IMR-90 (cell line): ENCODE measurements at regions not wholly inside any gene's neighbourhood (a gene's known extent, or its start where the extent isn't known, plus 50 kb on each side); places are given as distances from the start of the nearest gene placed in this dataset.

Source experiments
- ATAC-seq: fragments of 200-7000 bp; cut with Tn5 transposase; 2 replicates; pipeline ENCODE4 v1.9.1; 2020; ENCODE audit warnings: low read depth, mild to moderate bottlenecking, moderate library complexity
- BruUV-seq: library from RNA; stranded (reverse); fragments of 400-500 nt; replicated peaks from 2 replicates; lab custom pipeline; 2021; lab: Mats Ljungman, UMichigan
- CTCF ChIA-PET: fragments of 300-600 bp; formaldehyde crosslinking; extraction: SDS; loops from one replicate; lab custom pipeline; 2021; ENCODE audit warnings: antibody characterized with exemption; lab: Yijun Ruan, JAX
- POLR2A ChIA-PET: fragments of 300-600 bp; sonication (Branson Sonifier 250); formaldehyde crosslinking; loops from one replicate; lab custom pipeline; 2022; ENCODE audit warnings: antibody characterized with exemption; ENCODE audit not compliant: unreplicated experiment; lab: Charles Lee
- DNase-seq: peaks from one replicate; pipeline ENCODE4 v3.0.0; 2013
- H2AFZ ChIP-seq: replicated peaks from 2 replicates; pipeline ENCODE3; 2013; ENCODE audit warnings: low read length, mild to moderate bottlenecking; ENCODE audit not compliant: poor library complexity
- H2AK5ac ChIP-seq: 2 replicates; pipeline ENCODE4 v1.6.1; 2013; ENCODE audit warnings: low read depth, low read length, inconsistent platforms
- H2AK9ac ChIP-seq: replicated peaks from 2 replicates; pipeline ENCODE3; 2013; ENCODE audit warnings: mild to moderate bottlenecking, low read depth, low read length, moderate library complexity; ENCODE audit not compliant: poor library complexity
- H2BK120ac ChIP-seq: 2 replicates; pipeline ENCODE4 v1.6.1; 2013; ENCODE audit warnings: low read depth, low read length, inconsistent platforms
- H2BK15ac ChIP-seq: 3 replicates; pipeline ENCODE4 v1.6.1; 2013; ENCODE audit warnings: low read depth, low read length, inconsistent platforms
- H2BK20ac ChIP-seq: 2 replicates; pipeline ENCODE4 v1.6.1; 2013; ENCODE audit warnings: low read depth, mild to moderate bottlenecking, inconsistent platforms, low read length, moderate library complexity
- H2BK5ac ChIP-seq: 2 replicates; pipeline ENCODE4 v1.6.1; 2013; ENCODE audit warnings: mild to moderate bottlenecking, low read depth, low read length, inconsistent platforms; ENCODE audit not compliant: poor library complexity, severe bottlenecking
- H3K14ac ChIP-seq: replicated peaks from 2 replicates; pipeline ENCODE4 v1.6.1; 2013; ENCODE audit warnings: low read depth, low read length, inconsistent platforms
- H3K18ac ChIP-seq: 2 replicates; pipeline ENCODE4 v1.6.1; 2013; ENCODE audit warnings: low read depth, low read length, control low read depth
- H3K23ac ChIP-seq: 2 replicates; pipeline ENCODE4 v1.6.1; 2013; ENCODE audit warnings: low read depth, low read length, inconsistent platforms
- H3K27ac ChIP-seq: 2 replicates; pipeline ENCODE4 v1.5.1; 2013; ENCODE audit warnings: mild to moderate bottlenecking, control low read depth, low read length; ENCODE audit not compliant: insufficient read depth
- H3K27me3 ChIP-seq: 2 replicates; pipeline ENCODE4 v1.6.1; 2013; ENCODE audit warnings: low read length; ENCODE audit not compliant: control insufficient read depth, insufficient read depth
- H3K36me3 ChIP-seq: 2 replicates; pipeline ENCODE4 v1.6.1; 2013; ENCODE audit warnings: low read length, mixed read lengths; ENCODE audit not compliant: control insufficient read depth, insufficient read depth
- H3K4ac ChIP-seq: 2 replicates; pipeline ENCODE4 v1.6.1; 2013; ENCODE audit warnings: low read depth, low read length, inconsistent platforms
- H3K4me1 ChIP-seq: 2 replicates; pipeline ENCODE4 v1.6.1; 2013; ENCODE audit warnings: low read length, mixed read lengths; ENCODE audit not compliant: control insufficient read depth, insufficient read depth
- H3K4me2 ChIP-seq: 2 replicates; pipeline ENCODE4 v1.6.1; 2013; ENCODE audit warnings: low read depth, mild to moderate bottlenecking, control low read depth, low read length, moderate library complexity
- H3K4me3 ChIP-seq: 2 replicates; pipeline ENCODE4 v1.5.1; 2013; ENCODE audit warnings: low read depth, mild to moderate bottlenecking, control low read depth, low read length, moderate library complexity; ENCODE audit not compliant: insufficient read depth
- H3K56ac ChIP-seq: 2 replicates; pipeline ENCODE4 v1.6.1; 2013; ENCODE audit warnings: low read length, inconsistent platforms; ENCODE audit not compliant: insufficient read depth; ENCODE audit errors: extremely low read depth
- H3K79me1 ChIP-seq, 2 experiments: 2 replicates each; pipeline ENCODE4 v1.6.1; 2013; ENCODE audit warnings: low read length in 2 of 2, inconsistent platforms in 1 of 2, low read depth in 1 of 2
- H3K9ac ChIP-seq: 2 replicates; pipeline ENCODE4 v1.6.1; 2013; ENCODE audit warnings: low read depth, low read length, control low read depth
- H3K9me1 ChIP-seq: 2 replicates; pipeline ENCODE4 v1.6.1; 2013; ENCODE audit warnings: low read length, inconsistent platforms; ENCODE audit not compliant: insufficient read depth
- H3K9me3 ChIP-seq: 2 replicates; pipeline ENCODE4 v1.6.1; 2013; ENCODE audit warnings: low read length; ENCODE audit not compliant: control insufficient read depth, insufficient read depth
- H4K20me1 ChIP-seq: 2 replicates; pipeline ENCODE4 v1.6.1; 2013; ENCODE audit warnings: low read length, inconsistent platforms; ENCODE audit not compliant: insufficient read depth
- H4K5ac ChIP-seq: 2 replicates; pipeline ENCODE4 v1.6.1; 2013; ENCODE audit warnings: mild to moderate bottlenecking, low read depth, low read length, control low read depth
- H4K8ac ChIP-seq, 2 experiments: 2 replicates each; pipeline ENCODE4 v1.6.1; 2013; ENCODE audit warnings: low read depth in 2 of 2, low read length in 2 of 2, control low read depth in 1 of 2, inconsistent platforms in 1 of 2
- H4K91ac ChIP-seq: 2 replicates; pipeline ENCODE4 v1.6.1; 2013; ENCODE audit warnings: low read depth, low read length, inconsistent platforms; ENCODE audit not compliant: insufficient read depth
- BHLHE40 ChIP-seq: fragments of 150-350 bp; IDR thresholded peaks from 2 replicates; pipeline ENCODE4 v1.6.1; 2016; ENCODE audit warnings: mild to moderate bottlenecking, low read depth, low read length
- CEBPB ChIP-seq: IDR thresholded peaks from 2 replicates; pipeline ENCODE4 v1.6.1; 2012; ENCODE audit warnings: low read depth, low read length, improper control_type of control experiment
- CHD1 ChIP-seq: IDR thresholded peaks from 2 replicates; pipeline ENCODE4 v1.6.1; 2012; ENCODE audit warnings: low read depth, low read length, improper control_type of control experiment
- FOS ChIP-seq: fragments of 150-350 bp; IDR thresholded peaks from 2 replicates; pipeline ENCODE4 v1.6.1; 2016; ENCODE audit warnings: low read depth, low read length
- MAFK ChIP-seq: IDR thresholded peaks from 2 replicates; pipeline ENCODE4 v1.6.1; 2012; ENCODE audit warnings: low read depth, low read length, improper control_type of control experiment
- MAZ ChIP-seq: IDR thresholded peaks from 2 replicates; pipeline ENCODE4 v1.6.1; 2012; ENCODE audit warnings: low read depth, mild to moderate bottlenecking, low read length, improper control_type of control experiment, moderate library complexity, borderline replicate concordance
- MXI1 ChIP-seq: IDR thresholded peaks from 2 replicates; pipeline ENCODE4 v1.6.1; 2012; ENCODE audit warnings: low read depth, mild to moderate bottlenecking, low read length, moderate library complexity, borderline replicate concordance
- NFE2L2 ChIP-seq: fragments of 150-350 bp; IDR thresholded peaks from 2 replicates; pipeline ENCODE4 v1.6.1; 2016; ENCODE audit warnings: low read depth, mild to moderate bottlenecking, low read length
- POLR2A ChIP-seq: IDR thresholded peaks from 2 replicates; pipeline ENCODE4 v1.6.1; 2012; ENCODE audit warnings: mild to moderate bottlenecking, low read depth, low read length
- RAD21 ChIP-seq: IDR thresholded peaks from 2 replicates; pipeline ENCODE4 v1.6.1; 2012; ENCODE audit warnings: low read length, improper control_type of control experiment
- RCOR1 ChIP-seq: IDR thresholded peaks from 2 replicates; pipeline ENCODE4 v1.6.1; 2012; ENCODE audit warnings: mild to moderate bottlenecking, low read length, improper control_type of control experiment; ENCODE audit not compliant: insufficient replicate concordance
- RFX5 ChIP-seq: IDR thresholded peaks from 2 replicates; pipeline ENCODE4 v1.8.0; 2012; ENCODE audit warnings: low read depth, mild to moderate bottlenecking, low read length, moderate library complexity
- SMC3 ChIP-seq: fragments of 150-350 bp; IDR thresholded peaks from 2 replicates; pipeline ENCODE4 v1.6.1; 2016; ENCODE audit warnings: low read depth, mild to moderate bottlenecking, antibody characterized with exemption, low read length, moderate library complexity
- WGBS, 2 experiments: methylation state at CpG; one replicate each; pipeline versions ENCODE4 v1.1.5 to v1.1.7; 2013; ENCODE audit warnings: missing lambda C conversion rate in 2 of 2; ENCODE audit not compliant: insufficient read length in 1 of 2; ENCODE audit errors: extremely low coverage in 2 of 2; 5-methylcytosine and 5-hydroxymethylcytosine counted together
- dilution Hi-C: fragments of 300-500 bp; cut with HindIII; formaldehyde crosslinking; loops from one replicate; pipeline ENCODE4 v1.14.3; 2018; ENCODE audit warnings: low sequenced_read_pairs; ENCODE audit not compliant: unreplicated experiment
- in situ Hi-C: fragments of 300-500 bp; cut with MboI; formaldehyde crosslinking; loops from 3 replicates; pipeline ENCODE4 v1.14.3; 2019; ENCODE audit warnings: low sequenced_read_pairs, inconsistent platforms, mixed read lengths
- intact Hi-C: fragments of 100-400 bp; cut with micrococcal nuclease; formaldehyde crosslinking; loops from 2 replicates; pipeline ENCODE4 v1.10.0; 2022
- TF ChIP-seq, protein P1 (sequence below): fragments of 150-350 bp; IDR thresholded peaks from 2 replicates; pipeline ENCODE4 v1.6.1; 2016; ENCODE audit warnings: low read depth, mild to moderate bottlenecking, low read length, moderate library complexity, borderline replicate concordance
- TF ChIP-seq, protein P2 (sequence below): conservative IDR thresholded peaks from 2 replicates; pipeline ENCODE4 v1.5.1; 2012; ENCODE audit warnings: mild to moderate bottlenecking, low read depth, low read length, improper control_type of control experiment
- TF ChIP-seq, protein P3 (sequence below): fragments of 150-350 bp; IDR thresholded peaks from 2 replicates; pipeline ENCODE4 v1.6.1; 2017; ENCODE audit warnings: mild to moderate bottlenecking, antibody characterized with exemption, low read length, low read depth

DNA sequence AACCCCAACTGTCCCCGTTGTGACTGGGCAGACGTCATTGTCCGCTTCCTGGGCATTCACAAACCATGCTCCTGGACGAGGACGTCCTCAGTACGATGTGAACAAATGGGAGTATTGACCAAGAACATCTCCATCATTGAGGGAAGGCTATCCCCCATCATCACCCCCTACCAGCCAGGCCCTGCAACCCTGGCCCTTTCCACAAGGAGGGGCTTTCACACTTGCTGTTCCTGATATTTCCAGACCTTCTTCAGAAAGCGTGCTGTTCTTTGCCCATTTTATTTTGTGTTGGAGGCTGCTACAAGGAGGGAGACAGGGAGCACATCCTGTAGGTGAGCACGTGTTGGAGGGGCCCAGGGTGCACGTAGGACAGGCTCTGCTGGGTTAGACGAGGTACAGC is 277.0 kb upstream of the LRRC3B start:
- intact Hi-C loops (no loop called here), in situ Hi-C loops (no loop called here), dilution Hi-C loops (no loop called here)
- Histone ChIP-seq H4K20me1 (no peaks in the 10 kb centered on the region), H3K9me1 (no peaks in the 10 kb centered on the region), H3K9me3 (peaks cover 25% of the 10 kb centered on the region), H3K79me1 (no peaks in the 10 kb centered on the region), H2AK9ac (no peak overlapping the region), H2BK15ac (no peak overlapping the region), H2BK120ac (no peak overlapping the region), H3K18ac (no peak overlapping the region), H3K14ac (no peak overlapping the region), H4K91ac (no peak overlapping the region), H3K4ac (no peak overlapping the region), H4K5ac (no peak overlapping the region), H3K27ac (no peak overlapping the region), H3K27me3 (no peaks in the 10 kb centered on the region), H3K4me1 (no peaks in the 10 kb centered on the region), H2AK5ac (no peak overlapping the region), H2BK20ac (no peak overlapping the region), H4K8ac (no peak overlapping the region), H3K56ac (no peak overlapping the region), H3K4me3 (no peak overlapping the region), H3K9ac (no peak overlapping the region), H3K23ac (no peak overlapping the region), H2AFZ (no peak overlapping the region), H3K36me3 (no peaks in the 10 kb centered on the region), H3K4me2 (no peak overlapping the region), H2BK5ac (no peak overlapping the region)
- ATAC-seq: no peak
- ChIA-PET POLR2A (no interaction called here), CTCF (no interaction called here)
- no TSS peak for BruUV-seq
- no peak for DNase-seq
- TF ChIP-seq CHD1 (no peak), MXI1 (no peak), MAZ (no peak), BHLHE40 (no peak), MAFK (no peak), RAD21 (no peak), SMC3 (no peak), CEBPB (no peak), RCOR1 (no peak), RFX5 (no peak), NFE2L2 (no peak), FOS (no peak), POLR2A (no peak)
- TF ChIP-seq, protein P1, sequence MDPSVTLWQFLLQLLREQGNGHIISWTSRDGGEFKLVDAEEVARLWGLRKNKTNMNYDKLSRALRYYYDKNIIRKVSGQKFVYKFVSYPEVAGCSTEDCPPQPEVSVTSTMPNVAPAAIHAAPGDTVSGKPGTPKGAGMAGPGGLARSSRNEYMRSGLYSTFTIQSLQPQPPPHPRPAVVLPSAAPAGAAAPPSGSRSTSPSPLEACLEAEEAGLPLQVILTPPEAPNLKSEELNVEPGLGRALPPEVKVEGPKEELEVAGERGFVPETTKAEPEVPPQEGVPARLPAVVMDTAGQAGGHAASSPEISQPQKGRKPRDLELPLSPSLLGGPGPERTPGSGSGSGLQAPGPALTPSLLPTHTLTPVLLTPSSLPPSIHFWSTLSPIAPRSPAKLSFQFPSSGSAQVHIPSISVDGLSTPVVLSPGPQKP: no peak
- TF ChIP-seq, protein P2, sequence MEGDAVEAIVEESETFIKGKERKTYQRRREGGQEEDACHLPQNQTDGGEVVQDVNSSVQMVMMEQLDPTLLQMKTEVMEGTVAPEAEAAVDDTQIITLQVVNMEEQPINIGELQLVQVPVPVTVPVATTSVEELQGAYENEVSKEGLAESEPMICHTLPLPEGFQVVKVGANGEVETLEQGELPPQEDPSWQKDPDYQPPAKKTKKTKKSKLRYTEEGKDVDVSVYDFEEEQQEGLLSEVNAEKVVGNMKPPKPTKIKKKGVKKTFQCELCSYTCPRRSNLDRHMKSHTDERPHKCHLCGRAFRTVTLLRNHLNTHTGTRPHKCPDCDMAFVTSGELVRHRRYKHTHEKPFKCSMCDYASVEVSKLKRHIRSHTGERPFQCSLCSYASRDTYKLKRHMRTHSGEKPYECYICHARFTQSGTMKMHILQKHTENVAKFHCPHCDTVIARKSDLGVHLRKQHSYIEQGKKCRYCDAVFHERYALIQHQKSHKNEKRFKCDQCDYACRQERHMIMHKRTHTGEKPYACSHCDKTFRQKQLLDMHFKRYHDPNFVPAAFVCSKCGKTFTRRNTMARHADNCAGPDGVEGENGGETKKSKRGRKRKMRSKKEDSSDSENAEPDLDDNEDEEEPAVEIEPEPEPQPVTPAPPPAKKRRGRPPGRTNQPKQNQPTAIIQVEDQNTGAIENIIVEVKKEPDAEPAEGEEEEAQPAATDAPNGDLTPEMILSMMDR: no peak
- TF ChIP-seq, protein P3, sequence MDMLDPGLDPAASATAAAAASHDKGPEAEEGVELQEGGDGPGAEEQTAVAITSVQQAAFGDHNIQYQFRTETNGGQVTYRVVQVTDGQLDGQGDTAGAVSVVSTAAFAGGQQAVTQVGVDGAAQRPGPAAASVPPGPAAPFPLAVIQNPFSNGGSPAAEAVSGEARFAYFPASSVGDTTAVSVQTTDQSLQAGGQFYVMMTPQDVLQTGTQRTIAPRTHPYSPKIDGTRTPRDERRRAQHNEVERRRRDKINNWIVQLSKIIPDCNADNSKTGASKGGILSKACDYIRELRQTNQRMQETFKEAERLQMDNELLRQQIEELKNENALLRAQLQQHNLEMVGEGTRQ: no peak
- WGBS, 2 experiments: no CpG with 5 or more reads among the region's 10 CpGs
